HEK293 (cell line): ENCODE measurements at regions not wholly inside any gene's neighbourhood (a gene's known extent, or its start where the extent isn't known, plus 50 kb on each side); places are given as distances from the start of the nearest gene placed in this dataset.

Experiments
- CTCF ChIA-PET: fragments of 350-600 bp; formaldehyde crosslinking; extraction: SDS; loops from one replicate; lab custom pipeline; 2021; ENCODE audit warnings: antibody characterized with exemption; lab: Yijun Ruan, JAX
- POLR2A ChIA-PET: fragments of 300-600 bp; formaldehyde crosslinking; extraction: SDS; loops from one replicate; lab custom pipeline; 2020; ENCODE audit warnings: antibody characterized with exemption, inconsistent platforms; lab: Yijun Ruan, JAX
- H3K27ac ChIP-seq: fragments of 200-500 bp; sonication (Bioruptor generic); 2 replicates; pipeline ENCODE4 v1.5.1; 2014; ENCODE audit warnings: low read depth, low read length, control low read depth, inconsistent platforms; ENCODE audit errors: extremely low read depth
- H3K36me3 ChIP-seq, 2 experiments: fragments of 200-500 bp in 1 of 2; sonication (Bioruptor generic) in 1 of 2; 1 replicate in 1 of 2; 2 replicates in 1 of 2; pipeline ENCODE4 v1.5.1; 2014 to 2017; ENCODE audit warnings: inconsistent platforms in 2 of 2, low read length in 2 of 2; ENCODE audit not compliant: control insufficient read depth in 2 of 2, insufficient read depth in 1 of 2
- H3K4me1 ChIP-seq: fragments of 200-500 bp; sonication (Bioruptor generic); 2 replicates; pipeline ENCODE4 v1.5.1; 2014; ENCODE audit warnings: mild to moderate bottlenecking, low read length, inconsistent platforms; ENCODE audit not compliant: control insufficient read depth, insufficient read depth
- H3K4me3 ChIP-seq: 2 replicates; pipeline ENCODE4 v1.5.1; 2011; ENCODE audit warnings: low read depth, mild to moderate bottlenecking, control low read depth, low read length, moderate library complexity
- H3K9me3 ChIP-seq: fragments of 200-500 bp; sonication (Bioruptor generic); 2 replicates; pipeline ENCODE4 v1.5.1; 2014; ENCODE audit warnings: low read depth, low read length, inconsistent platforms; ENCODE audit not compliant: control insufficient read depth, insufficient read depth
- BCL6B ChIP-seq: fragments of 450-650 bp; formaldehyde crosslinking; IDR thresholded peaks from 2 replicates; pipeline ENCODE4 v1.5.1; 2017; ENCODE audit warnings: missing biosample characterization, missing genetic modification characterization
- GFI1B ChIP-seq: fragments of 450-650 bp; formaldehyde crosslinking; IDR thresholded peaks from 2 replicates; pipeline ENCODE4 v1.5.1; 2016; ENCODE audit warnings: missing biosample characterization, missing genetic modification characterization
- KLF10 ChIP-seq: fragments of 450-650 bp; IDR thresholded peaks from 2 replicates; pipeline ENCODE4 v1.5.1; 2018; ENCODE audit warnings: missing biosample characterization, mild to moderate bottlenecking, missing genetic modification characterization
- MEIS1 ChIP-seq: sonication (generic); formaldehyde crosslinking; IDR thresholded peaks from 2 replicates; pipeline ENCODE4 v1.8.1; 2022; ENCODE audit warnings: missing genetic modification reagents, mild to moderate bottlenecking, borderline replicate concordance
- REPIN1 ChIP-seq: fragments of 450-650 bp; formaldehyde crosslinking; IDR thresholded peaks from 2 replicates; pipeline ENCODE4 v1.5.1; 2017; ENCODE audit warnings: missing biosample characterization, missing genetic modification characterization, low read depth
- SP3 ChIP-seq: fragments of 450-650 bp; formaldehyde crosslinking; IDR thresholded peaks from 2 replicates; pipeline ENCODE4 v1.5.1; 2016; ENCODE audit warnings: missing biosample characterization, missing genetic modification characterization
- ZBTB44 ChIP-seq: fragments of 450-650 bp; IDR thresholded peaks from 2 replicates; pipeline ENCODE4 v1.5.1; 2018; ENCODE audit warnings: missing biosample characterization, mild to moderate bottlenecking, missing genetic modification characterization
- ZBTB49 ChIP-seq: fragments of 450-650 bp; formaldehyde crosslinking; IDR thresholded peaks from 2 replicates; pipeline ENCODE4 v1.5.1; 2016; ENCODE audit warnings: missing biosample characterization, missing genetic modification characterization, low read depth
- ZEB2 ChIP-seq: fragments of 450-650 bp; formaldehyde crosslinking; IDR thresholded peaks from 2 replicates; pipeline ENCODE4 v1.5.1; 2016; ENCODE audit warnings: missing biosample characterization, missing genetic modification characterization
- ZNF132 ChIP-seq: fragments of 450-650 bp; formaldehyde crosslinking; IDR thresholded peaks from 2 replicates; pipeline ENCODE4 v1.5.1; 2017; ENCODE audit warnings: missing biosample characterization, missing genetic modification characterization, borderline replicate concordance
- ZNF146 ChIP-seq: fragments of 450-650 bp; formaldehyde crosslinking; IDR thresholded peaks from 2 replicates; pipeline ENCODE4 v1.5.1; 2016; ENCODE audit warnings: missing biosample characterization, missing genetic modification characterization
- ZNF16 ChIP-seq: fragments of 450-650 bp; formaldehyde crosslinking; IDR thresholded peaks from 2 replicates; pipeline ENCODE4 v1.5.1; 2016; ENCODE audit warnings: low read depth, missing biosample characterization, missing genetic modification characterization
- ZNF19 ChIP-seq: fragments of 450-650 bp; formaldehyde crosslinking; IDR thresholded peaks from 2 replicates; pipeline ENCODE4; 2016; ENCODE audit warnings: missing biosample characterization, missing genetic modification characterization, low read depth
- ZNF202 ChIP-seq: fragments of 450-650 bp; formaldehyde crosslinking; IDR thresholded peaks from 2 replicates; pipeline ENCODE4 v1.5.1; 2016; ENCODE audit warnings: missing biosample characterization, missing genetic modification characterization, borderline replicate concordance
- ZNF292 ChIP-seq: fragments of 450-650 bp; formaldehyde crosslinking; IDR thresholded peaks from 2 replicates; pipeline ENCODE4 v1.5.1; 2016; ENCODE audit warnings: low read depth, missing biosample characterization, missing genetic modification characterization, borderline replicate concordance
- ZNF335 ChIP-seq: fragments of 450-650 bp; formaldehyde crosslinking; conservative IDR thresholded peaks from 2 replicates; pipeline ENCODE4 v1.5.1; 2016; ENCODE audit warnings: missing biosample characterization, missing genetic modification characterization
- ZNF354C ChIP-seq: fragments of 450-650 bp; formaldehyde crosslinking; IDR thresholded peaks from 2 replicates; pipeline ENCODE4 v1.5.1; 2016; ENCODE audit warnings: missing biosample characterization, missing genetic modification characterization, low read depth, borderline replicate concordance
- ZNF391 ChIP-seq: fragments of 450-650 bp; formaldehyde crosslinking; IDR thresholded peaks from 2 replicates; pipeline ENCODE4 v1.5.1; 2016; ENCODE audit warnings: low read depth, missing biosample characterization, missing genetic modification characterization, borderline replicate concordance
- ZNF404 ChIP-seq: fragments of 450-650 bp; formaldehyde crosslinking; IDR thresholded peaks from 2 replicates; pipeline ENCODE4 v1.5.1; 2017; ENCODE audit warnings: missing biosample characterization, missing genetic modification characterization
- ZNF416 ChIP-seq: fragments of 450-650 bp; formaldehyde crosslinking; IDR thresholded peaks from 2 replicates; pipeline ENCODE4 v1.5.1; 2016; ENCODE audit warnings: missing biosample characterization, missing genetic modification characterization
- ZNF473 ChIP-seq: fragments of 450-650 bp; formaldehyde crosslinking; IDR thresholded peaks from 2 replicates; pipeline ENCODE4 v1.5.1; 2017; ENCODE audit warnings: missing biosample characterization, missing genetic modification characterization
- ZNF560 ChIP-seq: fragments of 450-650 bp; formaldehyde crosslinking; IDR thresholded peaks from 2 replicates; pipeline ENCODE4 v1.5.1; 2017; ENCODE audit warnings: missing biosample characterization, missing genetic modification characterization, borderline replicate concordance
- ZNF600 ChIP-seq: fragments of 450-650 bp; formaldehyde crosslinking; IDR thresholded peaks from 2 replicates; pipeline ENCODE4 v1.5.1; 2016; ENCODE audit warnings: missing biosample characterization, missing genetic modification characterization
- ZNF660 ChIP-seq: fragments of 450-650 bp; IDR thresholded peaks from 2 replicates; pipeline ENCODE4 v1.5.1; 2018; ENCODE audit warnings: missing biosample characterization, mild to moderate bottlenecking, missing genetic modification characterization
- ZNF791 ChIP-seq: fragments of 450-650 bp; formaldehyde crosslinking; IDR thresholded peaks from 2 replicates; pipeline ENCODE4 v1.5.1; 2016; ENCODE audit warnings: missing biosample characterization, missing genetic modification characterization
- ZSCAN23 ChIP-seq: fragments of 450-650 bp; formaldehyde crosslinking; IDR thresholded peaks from 2 replicates; pipeline ENCODE4 v1.5.1; 2016; ENCODE audit warnings: missing biosample characterization, missing genetic modification characterization

GRCh38 chr5:39534690-39535089 lies 109.9 kb upstream of the DAB2 start:
- TF ChIP-seq ZNF600 (tag by site-specific recombination) (no peak), SP3 (tag by site-specific recombination) (no peak), ZNF16 (tag by site-specific recombination) (no peak), ZSCAN23 (tag by site-specific recombination) (no peak), REPIN1 (tag by site-specific recombination) (no peak), ZNF202 (tag by site-specific recombination) (no peak), ZNF391 (tag by site-specific recombination) (no peak), GFI1B (tag by site-specific recombination) (no peak), KLF10 (no peak), ZNF791 (tag by site-specific recombination) (no peak), ZNF354C (tag by site-specific recombination) (no peak), ZNF560 (tag by site-specific recombination) (no peak), ZNF473 (tag by site-specific recombination) (no peak)
- ChIA-PET POLR2A (interaction anchor here (0.5 kb wide), 1 partner anchor 58 kb away, joined by 3 read pairs; no protein-coding TSS in a partner anchor), CTCF (interaction anchor here (0.5 to 2.7 kb wide), 4 partner anchors 13 to 404 kb away, joined by 3 to 13 read pairs (median 4); no protein-coding TSS in a partner anchor)
- H3K27ac ChIP-seq: no peak overlapping the region
- no peaks in the 10 kb centered on the region for H3K4me1 ChIP-seq
- H3K36me3 ChIP-seq: no peaks in the 10 kb centered on the region
- no peaks in the 10 kb centered on the region for H3K9me3 ChIP-seq
- no peak overlapping the region for H3K4me3 ChIP-seq

- no peak overlapping the region for H3K4me3 ChIP-seq
- H3K4me1 ChIP-seq: no peaks in the 10 kb centered on the region
- H3K9me3 ChIP-seq: no peaks in the 10 kb centered on the region
- CTCF ChIA-PET: interaction anchor here (0.9 to 2.7 kb wide), 2 partner anchors 14 to 15 kb away, joined by 3 to 13 read pairs; no protein-coding TSS in a partner anchor
- no peak overlapping the region for H3K27ac ChIP-seq
- POLR2A ChIA-PET: no interaction called here
- TF ChIP-seq ZNF292 (tag by site-specific recombination) (no peak), ZBTB49 (no peak), BCL6B (tag by site-specific recombination) (no peak), ZNF335 (tag by site-specific recombination) (no peak), ZNF404 (tag by site-specific recombination) (no peak), ZNF202 (tag by site-specific recombination) (no peak), ZNF132 (no peak), ZNF660 (no peak), ZNF416 (tag by site-specific recombination) (no peak), ZNF19 (tag by site-specific recombination) (no peak), ZNF146 (tag by site-specific recombination) (no peak), ZBTB44 (no peak), ZEB2 (tag by site-specific recombination) (no peak), MEIS1 (CRISPR knock-in tag) (no peak), KLF10 (no peak)
- TF ChIP-seq, all 188 proteins: peak for 0
- H3K36me3 ChIP-seq: no peaks in the 10 kb centered on the region
Measured at GRCh38 chr5:39533749-39534148, 109.0 kb upstream of the DAB2 start.
